ENCODE measurements at regions not wholly inside any gene's neighbourhood (a gene's known extent, or its start where the extent isn't known, plus 50 kb on each side); places are given as distances from the start of the nearest gene placed in this dataset.

- no peaks in the 10 kb centered on the region for H3K4me1 ChIP-seq (ENCODE audit: control insufficient read depth in 1 of 2, insufficient read depth in 2 of 2, low read length in 2 of 2)
- no peaks in the 10 kb centered on the region for H3K4me1 Mint-ChIP-seq
- no peaks in the 10 kb centered on the region for H3K27me3 ChIP-seq (ENCODE audit: control insufficient read depth in 2 of 2, insufficient read depth in 2 of 2, low read length in 2 of 2)
- no peak overlapping the region for H3K4me3 ChIP-seq (replicated peaks in 1 of 3; ENCODE audit: low read depth in 2 of 3, low read length in 3 of 3)
- peaks cover 0 to 9% of the 10 kb centered on the region in 2 donors for H3K9me3 ChIP-seq (replicated peaks in 1 of 2; ENCODE audit: control insufficient read depth in 1 of 2, insufficient read depth in 1 of 2, low read length in 2 of 2)
- no peak for DNase-seq
- TF ChIP-seq CTCF (IDR thresholded peaks at IDR 0.05) = no peak
- H3K27ac Mint-ChIP-seq = no peak overlapping the region
- intact Hi-C loops (cut with micrococcal nuclease) = no loop called here
- H3K27ac ChIP-seq (ENCODE audit: low read depth in 1 of 2, low read length in 2 of 2) = no peak overlapping the region
- H2AFZ ChIP-seq (ENCODE audit: insufficient read depth, low read depth, low read length, poor library complexity, severe bottlenecking) = no peak overlapping the region
- H3K36me3 ChIP-seq (replicated peaks in 1 of 2; ENCODE audit: control insufficient read depth in 1 of 2, insufficient read depth in 2 of 2, low read length in 2 of 2) = no peaks in the 10 kb centered on the region
- H3K36me3 Mint-ChIP-seq = no peaks in the 10 kb centered on the region
- H3K4me2 ChIP-seq (replicated peaks; ENCODE audit: extremely low read depth, low read length, poor library complexity, severe bottlenecking) = no peak overlapping the region
- H3K79me2 ChIP-seq (ENCODE audit: insufficient read depth, low read length) = no peaks in the 10 kb centered on the region
- peaks cover 0 to 7% (median 5%) of the 10 kb centered on the region in 7 donors for H3K9me3 Mint-ChIP-seq
- WGBS (ENCODE audit: insufficient coverage) = no CpG with 5 or more reads among the region's 4 CpGs
- no peak overlapping the region for H3K9ac ChIP-seq (ENCODE audit: insufficient read depth, low read length, poor library complexity, severe bottlenecking)
- peaks cover 0 to 3% (median 0%) of the 10 kb centered on the region in 3 donors for H3K27me3 Mint-ChIP-seq (ENCODE audit: low read depth in 3 of 3)
- no peaks in the 10 kb centered on the region for H4K20me1 ChIP-seq (ENCODE audit: insufficient read depth, low read length)
- H3K4me3 Mint-ChIP-seq = no peak overlapping the region
Measured at GRCh38 chr2:65807942-65808341, 375.5 kb upstream of the SPRED2 start.

DNA sequence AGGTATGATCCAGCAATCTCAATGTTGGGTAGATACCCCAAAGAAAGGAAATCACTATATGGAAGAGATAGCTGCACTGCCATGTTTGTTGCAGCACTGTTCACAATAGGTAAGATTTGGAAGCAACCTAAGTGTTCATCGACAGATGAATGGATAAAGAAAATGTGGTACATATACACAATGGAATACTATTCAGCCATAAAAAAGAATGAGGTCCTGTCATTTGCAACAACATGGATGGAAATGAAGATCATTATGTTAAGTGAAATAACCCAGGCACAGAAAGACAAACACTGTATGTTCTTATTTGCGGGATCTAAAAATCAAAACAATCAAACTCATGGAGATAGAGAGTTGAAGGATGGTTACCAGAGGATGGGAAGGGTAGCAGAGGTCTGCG lies 372.4 kb upstream of the SPRED2 start:
- no peak for TF ChIP-seq CTCF (IDR thresholded peaks at IDR 0.05)
- no peaks in the 10 kb centered on the region for H3K79me2 ChIP-seq (ENCODE audit: insufficient read depth, low read length)
- peaks cover 0 to 11% (median 6%) of the 10 kb centered on the region in 7 donors for H3K9me3 Mint-ChIP-seq
- H3K9me3 ChIP-seq (replicated peaks in 1 of 2; ENCODE audit: control insufficient read depth in 1 of 2, insufficient read depth in 1 of 2, low read length in 2 of 2) = peaks cover 0 to 9% of the 10 kb centered on the region in 2 donors
- H3K4me1 ChIP-seq (ENCODE audit: control insufficient read depth in 1 of 2, insufficient read depth in 2 of 2, low read length in 2 of 2) = no peaks in the 10 kb centered on the region
- H3K4me2 ChIP-seq (replicated peaks; ENCODE audit: extremely low read depth, low read length, poor library complexity, severe bottlenecking) = no peak overlapping the region
- no peaks in the 10 kb centered on the region for H3K4me1 Mint-ChIP-seq
- no CpG with 5 or more reads among the region's 3 CpGs for WGBS (ENCODE audit: insufficient coverage)
- no peak overlapping the region for H3K27ac ChIP-seq (ENCODE audit: low read depth in 1 of 2, low read length in 2 of 2)
- no peak overlapping the region for H3K4me3 ChIP-seq (replicated peaks in 1 of 3; ENCODE audit: low read depth in 2 of 3, low read length in 3 of 3)
- no peaks in the 10 kb centered on the region for H3K36me3 ChIP-seq (replicated peaks in 1 of 2; ENCODE audit: control insufficient read depth in 1 of 2, insufficient read depth in 2 of 2, low read length in 2 of 2)
- no peak for DNase-seq
- no peak overlapping the region for H3K9ac ChIP-seq (ENCODE audit: insufficient read depth, low read length, poor library complexity, severe bottlenecking)
- H3K4me3 Mint-ChIP-seq = no peak overlapping the region
- H3K27ac Mint-ChIP-seq = no peak overlapping the region
- intact Hi-C loops (cut with micrococcal nuclease) = no loop called here
- no peaks in the 10 kb centered on the region for H4K20me1 ChIP-seq (ENCODE audit: insufficient read depth, low read length)
- H3K27me3 Mint-ChIP-seq (ENCODE audit: low read depth in 3 of 3) = peaks cover 0 to 2% (median 0%) of the 10 kb centered on the region in 3 donors
- no peaks in the 10 kb centered on the region for H3K36me3 Mint-ChIP-seq
- no peaks in the 10 kb centered on the region for H3K27me3 ChIP-seq (ENCODE audit: control insufficient read depth in 2 of 2, insufficient read depth in 2 of 2, low read length in 2 of 2)
- H2AFZ ChIP-seq (ENCODE audit: insufficient read depth, low read depth, low read length, poor library complexity, severe bottlenecking) = no peak overlapping the region

Measured in CD14-positive monocyte (primary cell).